BJ (cell line): ENCODE measurements at regions not wholly inside any gene's neighbourhood (a gene's known extent, or its start where the extent isn't known, plus 50 kb on each side); places are given as distances from the start of the nearest gene placed in this dataset.
"Not testable (repeated sequence)": the region's sequence is repeated elsewhere in the genome, so short reads cannot be mapped to it uniquely, and the experiment has no call there.

Source experiments
- CTCF ChIA-PET: fragments of 350-600 bp; formaldehyde crosslinking; extraction: SDS; loops from one replicate; lab custom pipeline; 2021; ENCODE audit warnings: antibody characterized with exemption, inconsistent platforms; lab: Yijun Ruan, JAX
- POLR2A ChIA-PET: fragments of 300-600 bp; sonication (Branson Sonifier 250); formaldehyde crosslinking; extraction: SDS; loops from one replicate; lab custom pipeline; 2021; ENCODE audit warnings: antibody characterized with exemption; lab: Charles Lee
- DNase-seq: peaks from one replicate; pipeline ENCODE4 v3.0.0-alpha.2; 2011; ENCODE audit warnings: low read depth
- H3K27me3 ChIP-seq: 2 replicates; pipeline ENCODE4 v1.6.0; 2011; ENCODE audit warnings: low read length; ENCODE audit not compliant: control insufficient read depth, insufficient read depth
- H3K36me3 ChIP-seq: 2 replicates; pipeline ENCODE4 v1.5.1; 2011; ENCODE audit warnings: low read length; ENCODE audit not compliant: control insufficient read depth, insufficient read depth
- H3K4me3 ChIP-seq: 2 replicates; pipeline ENCODE4 v1.5.1; 2011; ENCODE audit warnings: low read depth, mild to moderate bottlenecking, control low read depth, low read length
- CTCF ChIP-seq: IDR thresholded peaks from 2 replicates; pipeline ENCODE4 v1.5.1; 2011; ENCODE audit warnings: low read depth, mild to moderate bottlenecking, control low read depth, inconsistent platforms, low read length, moderate library complexity; ENCODE audit not compliant: insufficient read depth

GRCh38 chr16:29290631-29291247 is 115.8 kb downstream of the NPIPB11 start:
- ChIA-PET POLR2A (no interaction called here), CTCF (no interaction called here)
- TF ChIP-seq CTCF = no peak
- Histone ChIP-seq H3K4me3 (no peak overlapping the region), H3K36me3 (no peaks in the 10 kb centered on the region), H3K27me3 (no peaks in the 10 kb centered on the region)
- DNase-seq = peak; percentile 46

GRCh38 chr16:29289516-29290239 is 116.8 kb downstream of the NPIPB11 start:
- DNase-seq, H3K36me3 ChIP-seq, CTCF ChIA-PET, H3K4me3 ChIP-seq, H3K27me3 ChIP-seq, POLR2A ChIA-PET: not testable (repeated sequence)

- POLR2A ChIA-PET, H3K36me3 ChIP-seq, H3K4me3 ChIP-seq, CTCF ChIA-PET, H3K27me3 ChIP-seq: not testable (repeated sequence)
- peak; percentile 80 for DNase-seq
These were observed 117.6 kb downstream of the NPIPB11 start for GRCh38 chr16:29288711-29289474.

- H3K36me3 ChIP-seq, POLR2A ChIA-PET, DNase-seq, H3K27me3 ChIP-seq, H3K4me3 ChIP-seq, CTCF ChIA-PET: not testable (repeated sequence)
These were observed 118.5 kb downstream of the NPIPB11 start for GRCh38 chr16:29287871-29288535.

GRCh38 chr16:29287246-29287645 is 119.3 kb downstream of the NPIPB11 start:
- DNase-seq, CTCF ChIA-PET: not testable (repeated sequence)

GRCh38 chr16:29286796-29287195 is 119.7 kb downstream of the NPIPB11 start:
- H3K4me3 ChIP-seq, H3K27me3 ChIP-seq, DNase-seq, H3K36me3 ChIP-seq, POLR2A ChIA-PET, CTCF ChIA-PET: not testable (repeated sequence)

More at GRCh38 chr16:29287246-29287645, 119.3 kb downstream of the NPIPB11 start:
- POLR2A ChIA-PET, H3K36me3 ChIP-seq, H3K4me3 ChIP-seq, H3K27me3 ChIP-seq: not testable (repeated sequence)

GRCh38 chr16:29286161-29286560 is 120.3 kb downstream of the NPIPB11 start:
- CTCF ChIA-PET, POLR2A ChIA-PET: not testable (repeated sequence)

GRCh38 chr16:29285151-29285885 is 121.2 kb downstream of the NPIPB11 start:
- H3K36me3 ChIP-seq, H3K4me3 ChIP-seq, H3K27me3 ChIP-seq, CTCF ChIA-PET, DNase-seq, POLR2A ChIA-PET: not testable (repeated sequence)

More at GRCh38 chr16:29286161-29286560, 120.3 kb downstream of the NPIPB11 start:
- H3K27me3 ChIP-seq, H3K36me3 ChIP-seq, H3K4me3 ChIP-seq, DNase-seq: not testable (repeated sequence)

- H3K27me3 ChIP-seq, H3K4me3 ChIP-seq, POLR2A ChIA-PET, H3K36me3 ChIP-seq, CTCF ChIA-PET, DNase-seq: not testable (repeated sequence)
These were observed 121.8 kb downstream of the NPIPB11 start for GRCh38 chr16:29284723-29285122.

- POLR2A ChIA-PET, DNase-seq, CTCF ChIA-PET, H3K27me3 ChIP-seq, H3K36me3 ChIP-seq, H3K4me3 ChIP-seq: not testable (repeated sequence)
These were observed 122.4 kb downstream of the NPIPB11 start for GRCh38 chr16:29284159-29284558.
